ENCODE measurements at regions not wholly inside any gene's neighbourhood (a gene's known extent, or its start where the extent isn't known, plus 50 kb on each side); places are given as distances from the start of the nearest gene placed in this dataset.

- TF ChIP-seq CTCF (IDR thresholded peaks at IDR 0.05) (no peak), ZFX (IDR thresholded peaks at IDR 0.05; ENCODE audit: borderline replicate concordance) (no peak)
Observed at GRCh38 chr2:198268519-198268918, 464.1 kb downstream of the PLCL1 start.

All from 22Rv1 (cell line).